IgD-negative memory B cell (primary cell): ENCODE measurements at regions not wholly inside any gene's neighbourhood (a gene's known extent, or its start where the extent isn't known, plus 50 kb on each side); places are given as distances from the start of the nearest gene placed in this dataset.

Source experiments
- H3K27ac Mint-ChIP-seq, 3 donors: one replicate each; pipeline ENCODE4 v1.8.0; 2020 to 2022; ENCODE audit warnings: mild to moderate bottlenecking in 3 of 3, mixed read lengths in 3 of 3, moderate library complexity in 1 of 3
- H3K27me3 Mint-ChIP-seq: one replicate; pipeline ENCODE4 v1.8.0; 2021; ENCODE audit warnings: mixed read lengths
- H3K36me3 Mint-ChIP-seq: one replicate; pipeline ENCODE4 v1.8.0; 2020; ENCODE audit warnings: mild to moderate bottlenecking, mixed read lengths
- H3K4me1 Mint-ChIP-seq, 3 donors: one replicate each; pipeline ENCODE4 v1.8.0; 2020 to 2022; ENCODE audit warnings: mixed read lengths in 3 of 3, mild to moderate bottlenecking in 1 of 3
- H3K4me3 Mint-ChIP-seq, 4 donors: one replicate each; pipeline ENCODE4 v1.8.0; 2020 to 2022; ENCODE audit warnings: mild to moderate bottlenecking in 4 of 4, mixed read lengths in 4 of 4, moderate library complexity in 3 of 4
- H3K9me3 Mint-ChIP-seq, 3 donors: one replicate each; pipeline ENCODE4 v1.8.0; 2020 to 2021; ENCODE audit warnings: mixed read lengths in 3 of 3, mild to moderate bottlenecking in 1 of 3

DNA sequence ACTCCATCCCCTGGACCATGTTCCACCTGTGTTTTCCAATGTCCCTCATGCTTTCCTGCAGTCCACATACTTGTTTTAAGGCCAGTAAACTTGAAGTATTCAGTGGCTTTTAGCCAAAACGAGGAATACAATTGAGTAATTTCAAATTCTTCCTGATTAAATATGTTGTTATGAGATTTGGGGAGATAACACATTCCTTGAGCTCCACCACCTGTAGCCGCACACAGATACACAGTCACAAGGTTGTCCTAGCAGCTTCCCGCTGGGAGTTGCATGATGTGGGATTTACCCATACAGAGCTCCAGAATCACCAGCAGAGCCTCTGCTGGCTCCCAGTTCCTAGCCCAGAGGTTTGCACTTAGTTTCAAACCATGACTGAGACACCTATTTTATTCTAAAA lies 53.6 kb upstream of the FRY start:
- H3K9me3 Mint-ChIP-seq, result no peaks in the 10 kb centered on the region
- H3K27ac Mint-ChIP-seq, result no peak overlapping the region
- H3K36me3 Mint-ChIP-seq, result peaks cover 2% of the 10 kb centered on the region
- no peak overlapping the region for H3K4me3 Mint-ChIP-seq
- H3K4me1 Mint-ChIP-seq, result no peaks in the 10 kb centered on the region
- H3K27me3 Mint-ChIP-seq, result no peaks in the 10 kb centered on the region

DNA sequence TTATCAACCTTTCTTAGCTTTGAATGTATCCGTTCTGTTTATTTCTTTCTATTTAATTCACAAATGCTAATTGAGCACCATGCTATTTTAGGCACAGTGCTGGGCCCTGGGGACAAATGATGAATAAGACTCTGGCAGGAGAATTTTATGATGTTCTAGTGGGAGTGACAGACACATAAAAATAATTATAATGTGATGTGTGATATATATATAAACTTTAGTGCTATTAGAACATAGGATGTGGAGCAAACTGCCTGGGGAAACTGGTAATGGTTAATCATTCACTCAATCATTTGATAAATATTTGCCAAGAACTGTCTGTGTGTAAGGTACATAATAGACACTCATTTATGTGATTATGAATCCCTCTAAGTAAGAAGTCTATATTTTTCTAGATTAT lies 50.7 kb upstream of the FRY start:
- peaks cover 2% of the 10 kb centered on the region for H3K36me3 Mint-ChIP-seq

More for the DNA sequence above, 50.7 kb upstream of the FRY start:
- peaks cover 0 to 2% (median 0%) of the 10 kb centered on the region in 3 donors for H3K4me1 Mint-ChIP-seq
- H3K9me3 Mint-ChIP-seq, result no peaks in the 10 kb centered on the region
- no peak overlapping the region for H3K27ac Mint-ChIP-seq
- H3K4me3 Mint-ChIP-seq, result no peak overlapping the region
- H3K27me3 Mint-ChIP-seq, result no peaks in the 10 kb centered on the region
